Keratinocyte (primary cell): ENCODE measurements at regions not wholly inside any gene's neighbourhood (a gene's known extent, or its start where the extent isn't known, plus 50 kb on each side); places are given as distances from the start of the nearest gene placed in this dataset.

Source experiments
- DNase-seq: peaks from one replicate; pipeline ENCODE4 v3.0.0-alpha.2; 2011; ENCODE audit warnings: low read depth, missing footprints, low spot score
- FAIRE-seq: peaks from 2 replicates; lab custom pipeline; 2011; peaks lifted over from hg19 to GRCh38; lab: Jason Lieb, UNC
- H2AFZ ChIP-seq: 2 replicates; pipeline ENCODE4 v1.6.0; 2012; ENCODE audit warnings: low read length, control low read depth, inconsistent platforms; ENCODE audit not compliant: control insufficient read depth
- H3K27ac ChIP-seq: 2 replicates; pipeline ENCODE4 v1.5.1; 2011; ENCODE audit warnings: low read length; ENCODE audit not compliant: control insufficient read depth, insufficient read depth
- H3K27me3 ChIP-seq: 3 replicates; pipeline ENCODE4 v1.6.0; 2011; ENCODE audit warnings: low read length; ENCODE audit not compliant: control insufficient read depth, insufficient read depth; ENCODE audit errors: extremely low read depth
- H3K36me3 ChIP-seq, 2 experiments: 2 replicates in 1 of 2; 3 replicates in 1 of 2; pipeline ENCODE4 v1.5.1; 2011; ENCODE audit warnings: low read length in 2 of 2, mild to moderate bottlenecking in 1 of 2; ENCODE audit not compliant: control insufficient read depth in 2 of 2, insufficient read depth in 2 of 2; ENCODE audit errors: extremely low read depth in 1 of 2
- H3K4me1 ChIP-seq: 3 replicates; pipeline ENCODE4 v1.5.1; 2011; ENCODE audit warnings: low read length; ENCODE audit not compliant: control insufficient read depth, insufficient read depth; ENCODE audit errors: extremely low read depth
- H3K4me2 ChIP-seq: 3 replicates; pipeline ENCODE4 v1.6.0; 2011; ENCODE audit warnings: low read depth, low read length; ENCODE audit not compliant: control insufficient read depth, insufficient read depth; ENCODE audit errors: extremely low read depth
- H3K4me3 ChIP-seq, 3 experiments: fragments of 200-600 bp in 1 of 3; sonication (generic) in 1 of 3; 2 replicates in 2 of 3; 3 replicates in 1 of 3; pipeline ENCODE4 v1.5.1; 2011 to 2016; ENCODE audit warnings: low read length in 3 of 3, mild to moderate bottlenecking in 3 of 3, control low read depth in 2 of 3, inconsistent platforms in 1 of 3, low read depth in 1 of 3, mixed read lengths in 1 of 3, mixed run types in 1 of 3, moderate library complexity in 1 of 3; ENCODE audit not compliant: control insufficient read depth in 2 of 3, insufficient read depth in 2 of 3; ENCODE audit errors: extremely low read depth in 1 of 3
- H3K79me2 ChIP-seq: 2 replicates; pipeline ENCODE4 v1.6.0; 2012; ENCODE audit warnings: low read length; ENCODE audit not compliant: control insufficient read depth, insufficient read depth
- H3K9ac ChIP-seq: 3 replicates; pipeline ENCODE4 v1.6.0; 2011; ENCODE audit warnings: low read length; ENCODE audit not compliant: control insufficient read depth, insufficient read depth; ENCODE audit errors: extremely low read depth
- H3K9me1 ChIP-seq: 3 replicates; pipeline ENCODE4 v1.6.0; 2011; ENCODE audit warnings: low read length; ENCODE audit not compliant: control insufficient read depth, insufficient read depth; ENCODE audit errors: extremely low read depth
- H3K9me3 ChIP-seq: 2 replicates; pipeline ENCODE4 v1.5.1; 2012; ENCODE audit warnings: low read depth, low read length; ENCODE audit not compliant: control insufficient read depth
- H4K20me1 ChIP-seq: 3 replicates; pipeline ENCODE4 v1.6.0; 2011; ENCODE audit warnings: low read length; ENCODE audit not compliant: control insufficient read depth, insufficient read depth; ENCODE audit errors: extremely low read depth
- CTCF ChIP-seq, 3 experiments: IDR thresholded peaks in 1 of 3; conservative IDR thresholded peaks in 1 of 3; optimal IDR thresholded peaks in 1 of 3; 2 replicates in 2 of 3; 3 replicates in 1 of 3; pipeline versions ENCODE3 to v1.5.1; 2011; ENCODE audit warnings: low read length in 3 of 3, mild to moderate bottlenecking in 3 of 3, moderate library complexity in 2 of 3, control low read depth in 1 of 3, inconsistent platforms in 1 of 3; ENCODE audit not compliant: insufficient read depth in 2 of 3; ENCODE audit errors: extremely low read depth in 1 of 3
- EZH2 ChIP-seq: IDR thresholded peaks from one replicate; pipeline ENCODE4 v1.6.1; 2012; ENCODE audit warnings: inconsistent platforms, mild to moderate bottlenecking, low read length, moderate library complexity
- dilution Hi-C: fragments of 300-500 bp; cut with MboI; formaldehyde crosslinking; loops from one replicate; pipeline ENCODE4 v1.7.0; 2020; ENCODE audit warnings: low sequenced_read_pairs; ENCODE audit not compliant: extremely low pct_ligation_motif_present

DNA sequence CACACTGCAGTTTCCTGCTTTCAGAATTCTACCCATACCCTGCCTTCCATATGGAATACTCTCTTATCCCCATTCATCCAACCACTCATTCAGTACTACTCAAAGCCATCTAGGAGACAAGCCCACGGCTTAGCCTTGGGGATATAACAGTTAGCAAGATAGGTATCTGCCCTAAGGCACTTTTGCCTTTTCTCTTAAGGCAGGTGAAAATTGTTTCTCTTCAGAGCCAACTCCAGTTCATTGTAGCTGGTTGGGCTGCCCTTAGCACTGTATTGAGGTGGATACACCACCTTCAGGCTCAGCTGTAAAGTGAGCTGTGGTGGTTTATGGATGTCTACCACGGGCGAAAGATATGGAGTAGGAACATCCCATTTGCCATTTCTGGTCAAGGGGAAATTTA, 729.7 kb upstream of the TBX3 start:
- TF ChIP-seq EZH2 (no peak), CTCF (optimal IDR thresholded peaks at IDR 0.05 in 1 of 3, IDR thresholded peaks at IDR 0.05 in 1 of 3, conservative IDR thresholded peaks at IDR 0.05 in 1 of 3; ENCODE audit: extremely low read depth in 1 of 3, insufficient read depth in 2 of 3, low read length in 3 of 3) (no peak)
- Histone ChIP-seq H2AFZ (no peak overlapping the region), H3K9me1 (no peaks in the 10 kb centered on the region), H3K9ac (no peak overlapping the region), H3K27ac (no peak overlapping the region), H3K4me2 (no peak overlapping the region), H3K27me3 (no peaks in the 10 kb centered on the region), H3K4me1 (no peaks in the 10 kb centered on the region), H3K9me3 (no peaks in the 10 kb centered on the region), H3K36me3 (no peaks in the 10 kb centered on the region), H4K20me1 (no peaks in the 10 kb centered on the region), H3K4me3 (no peak overlapping the region), H3K79me2 (no peaks in the 10 kb centered on the region)
- DNase-seq (no peak), FAIRE-seq (no peak)
- dilution Hi-C loops: no loop called here

DNA sequence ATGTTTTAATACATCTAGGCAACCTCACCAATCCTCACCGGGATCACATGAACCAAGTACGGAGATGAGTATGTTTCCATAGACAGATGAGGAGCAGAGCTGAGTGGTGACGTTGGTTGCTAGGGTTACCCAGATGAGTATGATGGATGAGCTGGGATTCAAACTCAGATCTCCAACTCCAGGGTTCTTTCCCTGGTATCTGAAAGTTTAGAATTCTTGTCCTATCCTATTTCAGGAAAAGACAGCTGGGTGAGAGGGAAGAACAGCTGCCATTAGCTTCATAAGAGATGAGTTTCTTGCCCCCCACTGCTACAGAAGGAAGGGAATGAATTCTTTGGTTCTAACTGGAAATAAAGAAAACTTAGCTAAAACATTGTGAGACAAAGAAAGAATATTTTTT, 728.9 kb upstream of the TBX3 start:
- Histone ChIP-seq H3K27me3 (no peaks in the 10 kb centered on the region), H2AFZ (no peak overlapping the region), H3K4me1 (no peaks in the 10 kb centered on the region), H3K9ac (no peak overlapping the region), H3K9me1 (no peaks in the 10 kb centered on the region), H3K79me2 (no peaks in the 10 kb centered on the region), H3K4me2 (no peak overlapping the region), H3K36me3 (no peaks in the 10 kb centered on the region), H4K20me1 (no peaks in the 10 kb centered on the region), H3K27ac (no peak overlapping the region), H3K9me3 (no peaks in the 10 kb centered on the region), H3K4me3 (no peak overlapping the region)
- dilution Hi-C loops: no loop called here
- no peak for DNase-seq
- TF ChIP-seq EZH2 (no peak), CTCF (optimal IDR thresholded peaks at IDR 0.05 in 1 of 3, IDR thresholded peaks at IDR 0.05 in 1 of 3, conservative IDR thresholded peaks at IDR 0.05 in 1 of 3; ENCODE audit: extremely low read depth in 1 of 3, insufficient read depth in 2 of 3, low read length in 3 of 3) (no peak)
- FAIRE-seq: no peak
